PC-9 (cell line): ENCODE measurements at regions not wholly inside any gene's neighbourhood (a gene's known extent, or its start where the extent isn't known, plus 50 kb on each side); places are given as distances from the start of the nearest gene placed in this dataset.

ENCODE experiments used
- BruUV-seq: library from RNA; stranded (reverse); fragments of 400-500 nt; replicated peaks from 2 replicates; lab custom pipeline; 2021; lab: Mats Ljungman, UMichigan
- CTCF ChIA-PET: fragments of 300-600 bp; sonication (Branson Sonifier 250); formaldehyde crosslinking; loops from one replicate; lab custom pipeline; 2022; ENCODE audit warnings: antibody characterized with exemption; lab: Charles Lee
- POLR2A ChIA-PET: fragments of 300-600 bp; sonication (Branson Sonifier 250); formaldehyde crosslinking; loops from one replicate; lab custom pipeline; 2022; ENCODE audit warnings: antibody characterized with exemption; ENCODE audit not compliant: unreplicated experiment; lab: Charles Lee
- DNase-seq, 2 experiments: peaks; one replicate each; pipeline versions ENCODE4 v3.0.0 to v3.0.0-alpha.2; 2015 to 2022; ENCODE audit warnings: mixed read lengths in 1 of 2
- H2AFZ ChIP-seq: fragments of 200-600 bp; sonication (generic); 2 replicates; pipeline ENCODE4 v1.8.1; 2017; ENCODE audit warnings: antibody characterized with exemption
- H3F3A ChIP-seq: fragments of 200-600 bp; sonication (generic); 2 replicates; pipeline ENCODE4 v1.8.1; 2017; ENCODE audit warnings: antibody characterized with exemption, mild to moderate bottlenecking, low read depth; ENCODE audit not compliant: insufficient read depth
- H3K27ac ChIP-seq: fragments of 200-600 bp; sonication (generic); 2 replicates; pipeline ENCODE4 v1.6.1; 2016; ENCODE audit warnings: mixed run types
- H3K27me3 ChIP-seq: fragments of 200-600 bp; sonication (generic); 2 replicates; pipeline ENCODE4 v1.6.1; 2016; ENCODE audit warnings: low read depth, mixed run types; ENCODE audit not compliant: insufficient read depth
- H3K36me3 ChIP-seq: fragments of 200-600 bp; sonication (generic); 2 replicates; pipeline ENCODE4 v1.6.1; 2016; ENCODE audit warnings: low read depth, mixed run types
- H3K4me1 ChIP-seq: fragments of 200-600 bp; sonication (generic); replicated peaks from 2 replicates; pipeline ENCODE4 v1.6.1; 2016; ENCODE audit warnings: mixed run types; ENCODE audit not compliant: insufficient read depth
- H3K4me2 ChIP-seq: fragments of 200-600 bp; sonication (generic); 2 replicates; pipeline ENCODE4 v1.6.1; 2017; ENCODE audit warnings: mixed run types
- H3K4me3 ChIP-seq: fragments of 200-600 bp; sonication (generic); 2 replicates; pipeline ENCODE4 v1.6.1; 2016; ENCODE audit warnings: mixed run types
- H3K79me2 ChIP-seq: fragments of 200-600 bp; sonication (generic); 2 replicates; pipeline ENCODE4 v1.6.1; 2017; ENCODE audit warnings: low read depth, mixed run types
- H3K9me2 ChIP-seq: fragments of 200-600 bp; sonication (generic); 2 replicates; pipeline ENCODE4 v1.8.1; 2017; ENCODE audit warnings: mild to moderate bottlenecking; ENCODE audit not compliant: insufficient read depth
- H3K9me3 ChIP-seq: fragments of 200-600 bp; sonication (generic); 2 replicates; pipeline ENCODE4 v1.8.1; 2016; ENCODE audit warnings: low read depth; ENCODE audit not compliant: insufficient read depth
- H4K20me1 ChIP-seq: fragments of 200-600 bp; sonication (generic); 2 replicates; pipeline ENCODE4 v1.8.1; 2017; ENCODE audit not compliant: insufficient read depth
- EZH2 ChIP-seq: fragments of 200-600 bp; sonication (generic); IDR thresholded peaks from 2 replicates; pipeline ENCODE4 v1.8.0; 2017; ENCODE audit warnings: antibody characterized with exemption, low read depth
- intact Hi-C: fragments of 100-400 bp; cut with micrococcal nuclease; formaldehyde crosslinking; loops from one replicate; pipeline ENCODE4 v1.10.0; 2022; ENCODE audit not compliant: unreplicated experiment
- TF ChIP-seq, protein P1 (sequence below): fragments of 200-600 bp; sonication (generic); conservative IDR thresholded peaks from 2 replicates; pipeline ENCODE4 v1.6.1; 2017; ENCODE audit warnings: mixed run types, antibody characterized with exemption, mild to moderate bottlenecking, moderate library complexity

DNA sequence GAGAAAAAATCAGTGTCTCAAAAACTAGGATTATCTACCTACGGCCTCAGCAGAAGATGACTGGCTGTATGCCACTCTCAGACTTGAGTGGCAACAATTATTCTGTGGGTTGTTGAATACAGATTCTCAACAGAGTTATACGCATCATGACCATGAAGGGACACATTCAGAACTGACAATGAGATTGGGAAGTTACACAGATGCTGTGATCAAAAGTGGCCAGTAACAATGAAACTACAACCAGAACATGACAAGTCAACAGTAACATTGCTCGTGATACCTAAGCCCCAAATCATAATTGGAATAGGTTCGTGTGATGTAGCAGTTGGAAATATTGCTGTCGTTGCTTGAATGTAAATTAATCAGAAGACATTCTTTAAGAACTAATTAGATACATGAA is 957.5 kb upstream of the CDH9 start:
- H2AFZ ChIP-seq, result no peak overlapping the region
- H3K36me3 ChIP-seq, result no peaks in the 10 kb centered on the region
- 0 out of 2 replicates have a peak, but pooled peaks cover 3% of the 10 kb centered on the region for H3K9me3 ChIP-seq
- H3K27ac ChIP-seq, result no peak overlapping the region
- POLR2A ChIA-PET, result interaction anchor here (0.5 kb wide), 1 partner anchor 10 kb away, joined by 3 read pairs; no protein-coding TSS in a partner anchor
- no peak overlapping the region for H3K4me2 ChIP-seq
- no peaks in the 10 kb centered on the region for H3K79me2 ChIP-seq
- CTCF ChIA-PET, result no interaction called here
- intact Hi-C loops, result no loop called here
- no peaks in the 10 kb centered on the region for H3F3A ChIP-seq
- H3K27me3 ChIP-seq, result no peaks in the 10 kb centered on the region
- TF ChIP-seq EZH2, result no peak
- TF ChIP-seq, protein P1, sequence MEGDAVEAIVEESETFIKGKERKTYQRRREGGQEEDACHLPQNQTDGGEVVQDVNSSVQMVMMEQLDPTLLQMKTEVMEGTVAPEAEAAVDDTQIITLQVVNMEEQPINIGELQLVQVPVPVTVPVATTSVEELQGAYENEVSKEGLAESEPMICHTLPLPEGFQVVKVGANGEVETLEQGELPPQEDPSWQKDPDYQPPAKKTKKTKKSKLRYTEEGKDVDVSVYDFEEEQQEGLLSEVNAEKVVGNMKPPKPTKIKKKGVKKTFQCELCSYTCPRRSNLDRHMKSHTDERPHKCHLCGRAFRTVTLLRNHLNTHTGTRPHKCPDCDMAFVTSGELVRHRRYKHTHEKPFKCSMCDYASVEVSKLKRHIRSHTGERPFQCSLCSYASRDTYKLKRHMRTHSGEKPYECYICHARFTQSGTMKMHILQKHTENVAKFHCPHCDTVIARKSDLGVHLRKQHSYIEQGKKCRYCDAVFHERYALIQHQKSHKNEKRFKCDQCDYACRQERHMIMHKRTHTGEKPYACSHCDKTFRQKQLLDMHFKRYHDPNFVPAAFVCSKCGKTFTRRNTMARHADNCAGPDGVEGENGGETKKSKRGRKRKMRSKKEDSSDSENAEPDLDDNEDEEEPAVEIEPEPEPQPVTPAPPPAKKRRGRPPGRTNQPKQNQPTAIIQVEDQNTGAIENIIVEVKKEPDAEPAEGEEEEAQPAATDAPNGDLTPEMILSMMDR, result no peak
- H3K4me1 ChIP-seq, result no peaks in the 10 kb centered on the region
- no peaks in the 10 kb centered on the region for H4K20me1 ChIP-seq
- no peak for DNase-seq
- no TSS peak for BruUV-seq
- H3K4me3 ChIP-seq, result no peak overlapping the region
- no peaks in the 10 kb centered on the region for H3K9me2 ChIP-seq

- no TSS peak for BruUV-seq
- no peak for TF ChIP-seq EZH2
- TF ChIP-seq, protein P1, result no peak
- H3K79me2 ChIP-seq, result no peaks in the 10 kb centered on the region
- no peak overlapping the region for H3K4me2 ChIP-seq
- no peaks in the 10 kb centered on the region for H3K4me1 ChIP-seq
- intact Hi-C loops, result no loop called here
- POLR2A ChIA-PET, result interaction anchor here (0.6 kb wide), 1 partner anchor 70 kb away, joined by 10 read pairs; no protein-coding TSS in a partner anchor
- no peaks in the 10 kb centered on the region for H4K20me1 ChIP-seq
- no peak overlapping the region for H2AFZ ChIP-seq
- H3K36me3 ChIP-seq, result no peaks in the 10 kb centered on the region
- no peak overlapping the region for H3K4me3 ChIP-seq
- H3F3A ChIP-seq, result no peaks in the 10 kb centered on the region
- DNase-seq, result no peak
- H3K9me2 ChIP-seq, result no peaks in the 10 kb centered on the region
- H3K27me3 ChIP-seq, result no peaks in the 10 kb centered on the region
- CTCF ChIA-PET, result no interaction called here
- H3K9me3 ChIP-seq, result no peaks in the 10 kb centered on the region
- no peak overlapping the region for H3K27ac ChIP-seq
These were observed 939.9 kb upstream of the CDH9 start for GRCh38 chr5:27978322-27978721.

GRCh38 chr5:27969157-27969556 is 930.8 kb upstream of the CDH9 start:
- H3K79me2 ChIP-seq, result no peaks in the 10 kb centered on the region
- H3F3A ChIP-seq, result no peaks in the 10 kb centered on the region
- H2AFZ ChIP-seq, result no peak overlapping the region
- no peaks in the 10 kb centered on the region for H3K36me3 ChIP-seq
- H3K27ac ChIP-seq, result no peak overlapping the region
- BruUV-seq, result no TSS peak
- ChIA-PET CTCF (no interaction called here), POLR2A (no interaction called here)
- intact Hi-C loops, result loop anchor here (2.0 kb wide), 1 partner anchor 14 kb away; no protein-coding TSS in a partner anchor
- no peak overlapping the region for H3K4me2 ChIP-seq
- no peaks in the 10 kb centered on the region for H3K9me2 ChIP-seq
- no peaks in the 10 kb centered on the region for H3K27me3 ChIP-seq
- no peaks in the 10 kb centered on the region for H3K9me3 ChIP-seq
- DNase-seq, result no peak
- H4K20me1 ChIP-seq, result no peaks in the 10 kb centered on the region
- no peaks in the 10 kb centered on the region for H3K4me1 ChIP-seq
- TF ChIP-seq EZH2, result no peak
- TF ChIP-seq, protein P1, result no peak
- no peak overlapping the region for H3K4me3 ChIP-seq
